H54 (cell line): ENCODE measurements at regions not wholly inside any gene's neighbourhood (a gene's known extent, or its start where the extent isn't known, plus 50 kb on each side); places are given as distances from the start of the nearest gene placed in this dataset.

Experiments used
- DNase-seq: peaks from one replicate; pipeline ENCODE4 v3.0.0; 2011; ENCODE audit warnings: low spot score, mixed read lengths; ENCODE audit not compliant: insufficient read length
- FAIRE-seq: peaks from 3 replicates; lab custom pipeline; 2011; peaks lifted over from hg19 to GRCh38; lab: Jason Lieb, UNC
- POLR2A ChIP-seq: IDR thresholded peaks from 2 replicates; pipeline ENCODE4 v1.6.1; 2011; ENCODE audit warnings: low read depth, mild to moderate bottlenecking, low read length

DNA sequence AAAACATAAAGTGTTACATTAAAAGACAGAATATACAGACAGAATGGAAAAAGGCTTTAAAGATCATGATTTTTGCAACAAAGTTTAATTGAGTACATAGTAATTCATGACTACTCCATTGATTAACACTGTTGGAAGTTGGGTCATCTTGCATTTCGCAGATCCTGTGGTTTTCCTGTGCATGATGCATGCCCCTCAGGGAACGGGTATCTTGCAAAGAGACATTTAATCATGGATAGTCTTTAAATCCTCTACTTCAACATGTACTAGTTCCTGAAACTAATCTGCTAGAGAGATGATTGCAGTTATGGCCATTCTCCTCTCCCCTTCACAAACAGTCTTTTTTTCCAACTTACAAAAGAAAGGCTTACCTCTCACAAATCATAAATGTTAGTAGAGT, 155.6 kb upstream of the DSEL start:
- DNase-seq (no peak), FAIRE-seq (no peak)
- TF ChIP-seq POLR2A: no peak

GRCh38 chr18:67670024-67670543, 153.6 kb upstream of the DSEL start:
- FAIRE-seq: no peak
- DNase-seq: no peak
- no peak for TF ChIP-seq POLR2A

DNA sequence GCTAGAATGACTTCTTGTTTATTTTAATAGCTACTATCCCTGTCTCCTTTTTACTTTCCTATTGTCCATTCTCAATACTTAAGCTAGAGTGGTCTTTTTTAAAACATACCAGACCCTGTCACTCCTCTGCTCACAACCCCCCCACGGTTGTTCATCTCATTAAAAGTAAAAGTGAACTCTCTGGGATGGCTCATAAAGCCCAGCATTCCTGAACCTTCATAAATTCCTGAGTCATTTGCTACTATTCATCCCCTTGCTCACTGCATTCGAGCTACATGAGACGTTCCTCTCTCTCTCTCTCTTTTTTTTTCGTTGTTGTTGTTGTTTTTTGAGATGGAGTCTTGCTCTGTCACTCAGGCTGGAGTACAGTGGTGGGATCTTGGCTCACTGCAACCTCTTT, 148.7 kb upstream of the DSEL start:
- no peak for TF ChIP-seq POLR2A
- no peak for FAIRE-seq
- peak; percentile 6 for DNase-seq

GRCh38 chr18:67662996-67663395, 146.5 kb upstream of the DSEL start:
- no peak for FAIRE-seq
- TF ChIP-seq POLR2A: no peak
- no peak for DNase-seq

GRCh38 chr18:67661555-67661954, 145.0 kb upstream of the DSEL start:
- TF ChIP-seq POLR2A: no peak
- DNase-seq (no peak), FAIRE-seq (no peak)

DNA sequence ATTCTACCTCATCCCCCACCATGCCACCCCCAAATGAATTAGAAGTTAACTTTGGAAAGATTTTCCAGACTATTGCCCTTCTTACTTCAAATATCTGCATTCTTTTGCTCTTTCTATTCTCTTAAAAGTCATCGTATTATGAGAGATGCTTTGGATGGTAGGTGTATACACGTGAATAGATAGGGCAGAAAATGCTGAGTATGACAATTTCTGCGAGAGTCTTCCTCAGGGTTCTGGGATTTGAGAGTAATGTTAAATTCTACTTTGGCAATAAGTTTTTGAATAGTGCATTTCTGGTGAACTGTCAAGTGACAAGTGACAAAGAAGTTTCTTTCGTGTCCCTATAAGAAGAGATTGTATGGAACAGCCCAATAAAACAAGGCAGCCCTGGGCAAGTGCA, 137.6 kb upstream of the DSEL start:
- DNase-seq (no peak), FAIRE-seq (no peak)
- TF ChIP-seq POLR2A: no peak

DNA sequence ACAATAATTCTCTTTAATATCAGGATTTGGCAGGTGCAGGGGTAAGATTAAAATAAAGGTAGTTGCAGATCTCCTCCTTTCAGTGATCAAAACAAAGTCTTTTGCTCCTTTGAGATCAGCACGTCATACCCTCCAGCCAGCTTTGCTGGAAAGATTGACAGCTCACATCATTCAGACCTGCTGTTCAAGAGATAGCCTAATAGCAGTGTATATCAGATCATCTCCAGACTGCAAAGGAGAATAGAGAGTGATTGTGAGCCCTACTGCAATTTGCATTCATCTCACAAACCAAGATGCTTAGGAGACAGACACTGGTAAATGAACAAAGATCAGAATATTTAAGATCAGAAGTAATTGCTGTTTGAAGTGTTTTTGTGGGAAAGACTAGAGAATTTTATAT, 135.8 kb upstream of the DSEL start:
- DNase-seq (no peak), FAIRE-seq (no peak)
- no peak for TF ChIP-seq POLR2A

DNA sequence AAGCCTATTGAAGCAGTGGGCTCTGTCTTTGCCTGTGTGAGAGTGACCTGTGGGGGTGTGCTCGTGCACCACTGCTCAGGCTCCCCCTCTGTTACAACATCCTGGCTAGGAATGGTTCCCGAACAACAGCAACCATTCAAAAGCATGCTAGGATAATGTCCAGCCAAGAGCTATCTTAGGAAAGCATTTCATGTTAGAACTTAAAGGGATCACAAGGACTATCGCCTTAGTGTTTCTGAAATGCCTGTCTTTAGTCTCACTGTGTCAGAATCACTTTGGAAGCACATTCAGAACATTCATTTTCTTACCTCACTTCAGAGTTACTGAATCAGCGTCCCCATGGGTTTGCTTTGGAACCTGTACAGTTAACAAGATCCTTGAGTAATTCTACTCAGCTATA, 134.9 kb upstream of the DSEL start:
- no peak for TF ChIP-seq POLR2A
- DNase-seq (no peak), FAIRE-seq (no peak)

- no peak for DNase-seq
- FAIRE-seq: no peak
- TF ChIP-seq POLR2A: no peak
Observed at GRCh38 chr18:67650686-67651385, 134.3 kb upstream of the DSEL start.

DNA sequence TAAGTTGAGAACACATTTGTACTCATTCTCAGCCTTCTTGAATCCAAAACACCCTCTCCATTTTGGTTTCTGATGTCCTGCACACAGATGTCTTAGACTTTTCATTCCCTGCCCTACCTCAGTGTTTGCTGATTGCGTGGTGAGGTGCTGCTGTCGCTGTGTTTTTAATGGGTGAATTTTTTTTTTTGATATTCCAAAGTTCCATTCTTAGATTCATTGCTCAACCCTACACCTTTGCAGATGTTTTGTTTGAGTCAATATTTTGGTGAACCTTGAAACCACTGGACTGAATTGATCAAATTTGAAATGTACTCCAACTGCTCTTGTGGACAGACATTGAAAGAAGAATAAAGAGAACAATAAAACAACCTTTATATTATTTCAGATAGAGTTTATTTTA, 130.4 kb upstream of the DSEL start:
- FAIRE-seq (no peak), DNase-seq (no peak)
- no peak for TF ChIP-seq POLR2A

DNA sequence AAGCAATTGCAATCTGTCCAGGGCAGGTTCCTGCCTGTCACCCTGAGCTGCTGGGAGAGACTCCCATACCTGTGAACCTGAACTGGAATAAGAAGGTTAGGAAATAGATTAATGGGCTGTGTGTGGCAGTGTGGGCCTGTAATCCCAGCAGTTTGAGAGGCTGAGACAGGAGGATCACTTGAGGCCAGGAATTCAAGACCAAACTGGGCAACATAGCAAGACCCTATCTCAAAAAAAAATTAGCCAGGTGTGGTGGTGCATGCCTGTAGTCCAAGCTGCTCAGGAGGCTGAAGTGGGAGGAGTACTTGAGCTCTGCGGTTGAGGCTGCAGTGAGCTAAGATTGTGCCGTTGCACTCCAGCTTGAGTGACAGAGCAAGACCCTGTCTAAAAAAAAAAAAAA, 127.7 kb upstream of the DSEL start:
- DNase-seq (no peak), FAIRE-seq (no peak)
- no peak for TF ChIP-seq POLR2A

- DNase-seq (no peak), FAIRE-seq (no peak)
- TF ChIP-seq POLR2A: no peak
Observed at GRCh38 chr18:67639872-67640271, 123.4 kb upstream of the DSEL start.

DNA sequence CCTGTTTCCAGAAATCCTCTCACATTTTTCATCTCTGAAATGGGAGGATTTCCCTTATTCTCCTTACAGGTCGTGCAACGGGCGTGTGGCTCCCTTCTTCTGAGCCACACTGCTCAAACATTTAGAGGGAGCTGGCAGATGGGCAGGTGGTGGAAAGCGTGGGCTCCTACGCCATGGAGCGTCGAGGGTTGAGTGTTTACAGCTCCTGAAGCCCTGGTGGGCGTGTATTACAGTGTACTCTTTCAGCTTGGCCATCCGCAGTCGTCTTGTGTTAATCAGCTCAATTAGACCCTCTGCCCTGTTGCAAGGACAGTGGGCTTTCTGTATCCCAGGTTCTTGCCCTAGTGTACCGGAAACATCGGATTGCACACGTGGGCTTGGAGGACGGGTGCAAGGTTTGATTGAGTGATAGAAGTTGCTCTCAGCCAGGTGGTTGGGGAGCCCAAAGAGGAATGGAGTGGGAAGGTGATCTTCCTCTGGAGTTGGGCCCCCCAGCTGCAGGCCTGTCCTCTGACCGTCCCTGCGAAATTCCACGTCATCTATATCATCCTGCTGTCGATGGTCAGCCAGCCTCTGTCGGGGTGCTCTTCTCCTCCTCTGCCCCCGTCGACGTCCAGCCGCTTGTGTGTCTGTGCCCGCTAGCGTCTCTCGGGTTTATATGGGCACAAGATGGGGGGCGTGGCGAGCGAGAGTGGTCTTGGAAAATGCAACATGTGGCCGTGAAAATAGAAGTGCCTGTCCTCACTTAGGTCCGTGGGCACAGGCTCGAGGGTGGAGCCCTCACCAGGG, 120.3 kb upstream of the DSEL start:
- FAIRE-seq: no peak
- no peak for TF ChIP-seq POLR2A

DNA sequence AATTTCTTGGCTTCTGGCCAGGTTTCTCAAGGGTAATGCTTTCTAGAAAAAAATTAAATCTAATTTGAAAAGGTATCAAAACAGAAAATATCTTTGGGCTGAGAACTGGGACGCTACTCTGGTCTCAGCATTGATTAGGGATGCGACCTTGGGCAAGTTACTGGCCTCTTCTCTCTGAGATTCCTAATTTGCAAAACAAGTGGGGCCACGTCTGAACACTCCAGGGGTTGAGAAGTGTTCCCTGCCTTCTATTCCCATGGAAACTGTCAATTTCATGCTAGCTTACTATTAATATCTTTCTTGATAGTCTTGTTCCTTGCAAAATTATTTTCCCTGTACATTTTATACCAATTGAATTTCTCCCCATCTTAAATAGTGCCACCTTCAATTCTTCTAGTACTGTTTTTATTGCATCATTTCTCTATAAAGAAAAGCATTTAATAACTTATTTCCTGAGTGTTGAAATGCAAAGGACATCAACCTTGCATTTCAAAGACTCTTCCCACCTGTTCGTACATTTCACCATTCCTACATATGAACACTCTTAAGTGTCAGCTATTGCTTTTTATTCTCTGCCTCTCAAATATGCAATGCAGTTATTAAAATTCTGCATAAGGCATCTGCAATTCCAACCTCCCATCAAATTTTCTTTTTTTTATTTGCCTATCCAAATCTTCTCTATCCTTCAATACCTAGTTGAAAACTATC, 118.3 kb upstream of the DSEL start:
- DNase-seq (no peak), FAIRE-seq (no peak)
- TF ChIP-seq POLR2A: no peak

More for the DNA sequence above, 120.3 kb upstream of the DSEL start:
- no peak for DNase-seq

- FAIRE-seq (no peak), DNase-seq (no peak)
- TF ChIP-seq POLR2A: no peak
Observed at GRCh38 chr18:67633939-67634338, 117.4 kb upstream of the DSEL start.
